Peyer's patch (tissue), 4 donors: ENCODE measurements at regions not wholly inside any gene's neighbourhood (a gene's known extent, or its start where the extent isn't known, plus 50 kb on each side); places are given as distances from the start of the nearest gene placed in this dataset.

Source experiments
- CTCF ChIP-seq, 6 experiments: fragments of 450-650 bp in 4 of 6; fragments of 200-600 bp in 2 of 6; sonication (generic) in 1 of 6; IDR thresholded peaks; one replicate each; pipeline ENCODE4 v1.5.1; 2017 to 2019; ENCODE audit warnings: antibody characterized with exemption in 6 of 6, mild to moderate bottlenecking in 3 of 6, moderate library complexity in 1 of 6
- POLR2A ChIP-seq, 2 donors: fragments of 450-650 bp; IDR thresholded peaks; one replicate each; pipeline ENCODE4 v1.5.1; 2017; ENCODE audit warnings: antibody characterized with exemption in 2 of 2, mild to moderate bottlenecking in 2 of 2, moderate library complexity in 2 of 2

GRCh38 chr5:179411161-179411841 lies 66.0 kb upstream of the ADAMTS2 start:
- TF ChIP-seq CTCF (IDR thresholded peaks at IDR 0.05) (no peak), POLR2A (IDR thresholded peaks at IDR 0.05) (no peak)
